CD4-positive, alpha-beta T cell treated with Interleukin-6 for 4 hours (primary cell): ENCODE measurements at regions not wholly inside any gene's neighbourhood (a gene's known extent, or its start where the extent isn't known, plus 50 kb on each side); places are given as distances from the start of the nearest gene placed in this dataset.
"Not testable (repeated sequence)": the region's sequence is repeated elsewhere in the genome, so short reads cannot be mapped to it uniquely, and the experiment has no call there.

Source experiments
- DNase-seq: peaks from one replicate; pipeline ENCODE4 v3.0.0-alpha.2; 2020; ENCODE audit warnings: mixed read lengths

- no peak for DNase-seq
Measured at GRCh38 chr4:81375745-81376144, 96.0 kb downstream of the RASGEF1B start.

DNA sequence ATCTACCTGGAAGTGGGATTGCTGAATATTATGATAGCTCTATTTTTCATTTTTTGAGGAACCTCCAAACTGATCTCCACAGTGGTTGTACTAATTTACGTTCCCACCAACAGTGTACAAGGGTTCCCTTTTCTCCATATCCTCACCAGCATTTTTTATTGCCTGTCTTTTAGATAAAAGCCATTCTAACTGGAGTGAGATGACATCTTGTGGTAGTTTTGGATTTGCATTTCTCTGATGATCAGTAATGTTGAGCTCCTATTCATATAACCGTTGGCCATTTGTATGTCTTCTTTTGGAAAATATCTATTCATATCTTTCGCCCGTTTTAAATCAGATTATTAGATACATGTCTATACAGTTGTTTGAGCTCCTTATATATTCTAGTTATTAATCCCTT, 101.8 kb downstream of the RASGEF1B start:
- no peak for DNase-seq

DNA sequence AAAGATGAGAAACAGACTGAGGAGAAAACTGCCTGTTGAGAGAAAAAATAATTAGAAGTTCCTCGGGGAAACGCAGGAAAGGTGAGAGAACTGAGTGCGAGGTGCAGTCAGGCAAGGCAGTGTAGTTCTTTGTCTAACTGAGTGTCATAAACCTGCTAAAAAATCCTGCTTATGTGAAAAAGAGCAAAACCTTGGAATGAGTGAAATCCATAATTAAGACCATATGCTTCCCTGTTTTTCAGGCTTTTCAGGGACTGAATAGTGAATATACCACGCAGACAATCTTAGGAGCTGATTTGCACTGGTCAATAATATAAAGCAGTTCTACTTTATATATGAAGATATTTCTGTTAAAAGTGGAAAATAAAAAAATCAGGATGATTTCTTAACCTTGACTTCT, 104.9 kb downstream of the RASGEF1B start:
- DNase-seq = no peak

GRCh38 chr4:81360737-81361136, 111.0 kb downstream of the RASGEF1B start:
- DNase-seq = no peak

- DNase-seq = no peak
Measured at GRCh38 chr4:81359207-81359606, 112.5 kb downstream of the RASGEF1B start.

- no peak for DNase-seq
Measured at GRCh38 chr4:81358154-81358553, 113.6 kb downstream of the RASGEF1B start.

- DNase-seq = no peak
Measured at GRCh38 chr4:81356621-81357020, 115.1 kb downstream of the RASGEF1B start.

GRCh38 chr4:81355136-81355535, 116.6 kb downstream of the RASGEF1B start:
- DNase-seq = no peak

- no peak for DNase-seq
Measured at GRCh38 chr4:81353861-81354260, 117.8 kb downstream of the RASGEF1B start.

DNA sequence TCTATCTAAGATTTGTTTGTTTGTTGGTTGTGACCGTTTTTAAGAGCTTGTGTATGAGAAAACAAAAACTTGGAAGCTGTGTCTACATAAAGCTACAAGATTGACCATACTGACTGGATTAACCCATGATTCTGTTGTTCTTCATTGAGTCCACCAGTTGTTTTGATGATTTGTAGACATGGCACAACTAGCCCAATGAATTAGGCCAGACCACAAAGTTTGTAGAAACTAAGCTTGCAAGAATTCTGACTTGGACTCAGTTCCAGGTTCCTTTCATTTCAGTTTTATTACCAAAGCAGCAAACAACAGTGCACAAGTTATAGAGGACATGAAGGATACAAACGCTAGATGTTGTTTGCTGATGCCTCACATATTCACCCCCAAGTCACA, 119.3 kb downstream of the RASGEF1B start:
- DNase-seq = no peak

DNA sequence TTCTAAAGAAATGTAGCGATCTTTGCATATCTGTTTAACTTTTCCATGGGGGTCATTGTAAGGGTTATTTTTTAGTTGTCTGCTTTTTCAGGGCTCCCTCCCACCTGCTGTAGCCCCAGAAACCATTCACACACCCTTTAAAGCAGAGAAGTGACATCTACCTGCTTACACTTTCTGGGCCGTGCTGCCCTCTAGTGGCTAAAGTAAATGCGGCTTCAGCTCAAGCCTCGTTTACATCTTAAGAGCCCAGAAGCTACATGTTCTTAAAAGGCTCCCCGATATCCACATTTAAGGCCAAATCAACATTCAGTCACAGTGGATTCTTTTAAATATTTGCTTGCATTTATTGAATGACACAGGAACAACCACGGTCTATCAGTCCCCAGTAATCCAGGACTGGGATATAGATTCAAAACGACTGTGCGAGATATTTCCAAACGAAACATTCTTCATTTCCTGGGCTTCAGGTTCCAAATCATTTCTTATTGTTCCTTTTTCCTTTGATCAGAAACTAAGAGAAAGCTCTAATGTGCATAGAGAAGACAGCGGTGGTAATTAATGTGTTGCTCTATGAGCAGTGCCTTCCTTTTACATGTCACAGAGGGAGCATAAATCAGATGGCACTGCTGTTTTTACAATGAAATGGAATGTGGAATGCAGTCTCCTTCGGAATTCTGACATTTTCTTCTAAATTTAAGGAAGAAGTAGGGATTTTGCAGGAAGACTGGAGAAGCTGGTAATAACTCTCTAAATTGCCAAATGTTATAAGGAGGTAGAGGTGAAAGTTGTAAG, 119.9 kb downstream of the RASGEF1B start:
- peak; percentile 68 for DNase-seq

- DNase-seq = no peak
Measured at GRCh38 chr4:81350040-81350439, 121.7 kb downstream of the RASGEF1B start.

GRCh38 chr4:81348778-81349094, 123.0 kb downstream of the RASGEF1B start:
- DNase-seq = no peak

GRCh38 chr4:81348086-81348777, 123.5 kb downstream of the RASGEF1B start:
- no peak for DNase-seq

DNA sequence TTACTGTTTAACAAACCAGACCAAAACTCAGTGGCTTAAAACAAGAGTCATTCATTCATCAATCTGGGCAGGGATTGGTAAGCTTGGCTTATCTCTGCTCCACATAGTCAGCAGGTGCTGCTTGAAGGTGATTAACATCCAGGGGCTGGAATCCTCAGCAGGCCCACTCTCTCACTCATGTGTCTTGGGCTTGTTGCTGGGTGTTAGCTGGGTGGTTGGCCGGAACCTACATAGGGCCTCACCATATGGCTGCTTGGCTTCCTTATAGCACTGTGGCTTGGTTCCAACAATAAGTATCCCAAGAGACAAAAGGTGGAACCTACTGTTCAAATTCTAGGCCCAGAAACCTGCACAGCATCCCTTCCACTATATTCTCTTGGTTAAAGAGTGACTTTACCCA, 125.0 kb downstream of the RASGEF1B start:
- DNase-seq = no peak

GRCh38 chr4:81343536-81343935, 128.2 kb downstream of the RASGEF1B start:
- no peak for DNase-seq

GRCh38 chr4:81343046-81343445, 128.0 kb upstream of the PRKG2 start:
- no peak for DNase-seq

DNA sequence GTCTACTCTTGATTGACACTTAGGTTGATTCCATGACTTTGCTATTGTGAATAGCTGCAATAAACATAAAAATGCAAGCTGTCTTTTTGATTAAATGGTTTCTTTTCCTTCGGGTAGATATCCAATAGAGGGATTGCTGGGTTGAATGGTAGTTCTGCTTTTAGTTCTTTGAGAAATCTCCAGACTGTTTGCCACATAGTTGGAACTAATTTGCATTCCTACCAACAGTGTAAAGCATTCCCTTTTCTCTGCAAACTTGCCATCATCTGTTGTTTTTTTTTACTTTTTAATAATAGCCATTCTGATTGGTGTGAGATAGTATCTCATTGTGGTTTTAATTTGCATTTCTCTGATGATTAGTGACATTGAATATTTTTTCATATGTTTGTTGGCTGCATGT, 122.2 kb upstream of the PRKG2 start:
- DNase-seq = no peak

GRCh38 chr4:81335122-81335912, 120.3 kb upstream of the PRKG2 start:
- no peak for DNase-seq

DNA sequence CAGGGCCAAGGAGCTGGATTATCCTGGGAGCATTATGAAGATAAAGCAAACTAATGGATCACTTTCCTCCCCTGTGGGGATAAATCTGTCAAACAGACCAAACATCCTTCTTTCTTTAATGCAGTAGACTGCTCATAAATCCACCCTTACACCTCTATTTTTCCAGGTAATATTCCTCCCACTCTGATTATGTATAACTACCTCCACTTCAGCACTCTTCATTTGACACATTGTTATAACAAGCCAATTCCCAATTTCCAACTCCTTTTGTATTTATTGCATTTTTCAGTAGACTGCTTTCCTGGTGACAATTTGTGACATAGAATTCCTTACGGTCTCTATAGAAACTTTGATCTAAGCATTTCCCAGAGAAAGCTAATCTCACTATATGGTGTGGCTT, 115.0 kb upstream of the PRKG2 start:
- no peak for DNase-seq

DNA sequence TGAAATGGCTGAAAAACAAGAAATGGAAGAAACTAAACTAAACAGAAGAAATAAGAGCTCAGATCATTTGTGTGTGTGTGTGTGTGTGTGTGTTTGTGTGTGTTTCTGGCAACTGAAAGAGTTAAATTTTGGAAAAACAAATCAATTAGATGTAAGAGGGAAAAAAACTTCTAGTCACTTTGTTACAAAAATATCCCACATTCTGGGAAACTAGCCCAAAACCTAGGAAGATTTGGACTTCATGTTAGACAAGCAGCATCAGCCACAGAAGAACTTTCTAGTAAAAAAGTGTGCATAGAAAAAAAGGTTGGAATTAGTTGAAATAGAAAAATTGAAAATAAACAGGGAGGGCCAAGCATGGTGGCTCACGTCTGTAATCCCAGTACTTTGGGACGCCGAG, 111.6 kb upstream of the PRKG2 start:
- no peak for DNase-seq

DNA sequence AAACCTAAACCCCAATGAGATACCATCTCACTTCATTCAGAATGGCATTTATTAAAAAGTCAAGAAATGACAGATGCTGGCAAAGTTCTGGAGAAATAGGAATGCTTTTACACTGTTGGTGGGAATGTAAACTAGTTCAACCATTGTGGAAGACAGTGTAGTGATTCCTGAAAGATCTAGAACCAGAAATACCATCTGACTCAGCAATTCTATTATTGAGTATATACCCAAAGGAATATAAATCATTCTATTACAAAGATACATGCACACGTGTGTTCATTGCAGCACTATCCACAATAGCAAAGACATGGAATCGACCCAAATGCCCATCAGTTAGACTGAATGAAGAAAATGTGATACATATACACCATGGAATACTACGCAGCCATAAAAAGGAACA, 109.6 kb upstream of the PRKG2 start:
- not testable (repeated sequence) for DNase-seq

DNA sequence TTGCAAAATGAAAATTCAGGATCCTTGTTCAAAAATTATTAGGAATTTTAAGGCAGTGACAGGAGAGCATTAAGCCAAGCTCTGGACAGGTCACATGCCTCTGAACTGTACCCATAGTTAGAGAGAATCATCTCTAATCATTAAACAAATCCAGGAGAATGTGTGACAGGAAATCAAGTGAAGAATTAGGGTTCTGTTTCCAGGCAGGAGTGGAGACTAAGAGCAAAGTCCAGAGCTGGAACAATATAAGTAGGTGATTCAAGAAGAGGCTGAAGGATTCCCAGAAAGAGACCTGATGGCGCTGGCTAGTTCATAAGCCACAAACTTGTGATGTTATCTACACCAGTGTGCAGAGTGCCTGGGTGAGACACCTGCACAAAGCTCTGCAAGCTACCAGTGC, 104.6 kb upstream of the PRKG2 start:
- no peak for DNase-seq

GRCh38 chr4:81314897-81315470, 100.0 kb upstream of the PRKG2 start:
- DNase-seq = no peak
